DMS 273 (cell line): ENCODE measurements at regions not wholly inside any gene's neighbourhood (a gene's known extent, or its start where the extent isn't known, plus 50 kb on each side); places are given as distances from the start of the nearest gene placed in this dataset.
A peak's percentile ranks its signal among the peaks of the same experiment; 100 is the strongest.

Experiments
- DNase-seq: peaks from one replicate; lab custom pipeline; 2025; ENCODE audit not compliant: unreplicated experiment; lab: John Stamatoyannopoulos, UW

GRCh38 chr1:208413006-208413405 lies 168.8 kb upstream of the PLXNA2 start:
- no peak for DNase-seq

- no peak for DNase-seq
Observed at GRCh38 chr1:208418667-208419066, 174.5 kb upstream of the PLXNA2 start.

GRCh38 chr1:208419746-208420420 lies 175.7 kb upstream of the PLXNA2 start:
- no peak for DNase-seq

DNA sequence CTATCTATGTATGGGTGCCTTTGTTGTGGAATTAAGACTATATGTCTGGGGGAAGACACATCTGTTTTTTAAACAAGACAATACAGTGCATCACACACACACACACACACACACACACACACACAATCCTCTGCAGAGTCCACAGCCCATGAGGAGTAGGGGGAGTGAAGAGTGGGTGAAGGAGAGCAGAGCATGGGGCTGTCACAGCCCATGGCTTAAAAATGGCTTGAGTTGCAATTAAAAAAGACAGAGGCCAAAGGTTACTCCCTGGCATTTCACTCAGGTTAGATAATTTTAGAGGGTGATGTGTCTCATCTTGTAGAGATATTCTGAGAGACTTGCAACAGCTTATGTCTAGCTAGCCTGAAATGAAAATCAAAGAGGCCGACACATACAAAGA lies 176.5 kb upstream of the PLXNA2 start:
- DNase-seq = no peak

GRCh38 chr1:208421486-208421885 lies 177.3 kb upstream of the PLXNA2 start:
- no peak for DNase-seq

- no peak for DNase-seq
Observed at GRCh38 chr1:208423526-208423925, 179.3 kb upstream of the PLXNA2 start.

DNA sequence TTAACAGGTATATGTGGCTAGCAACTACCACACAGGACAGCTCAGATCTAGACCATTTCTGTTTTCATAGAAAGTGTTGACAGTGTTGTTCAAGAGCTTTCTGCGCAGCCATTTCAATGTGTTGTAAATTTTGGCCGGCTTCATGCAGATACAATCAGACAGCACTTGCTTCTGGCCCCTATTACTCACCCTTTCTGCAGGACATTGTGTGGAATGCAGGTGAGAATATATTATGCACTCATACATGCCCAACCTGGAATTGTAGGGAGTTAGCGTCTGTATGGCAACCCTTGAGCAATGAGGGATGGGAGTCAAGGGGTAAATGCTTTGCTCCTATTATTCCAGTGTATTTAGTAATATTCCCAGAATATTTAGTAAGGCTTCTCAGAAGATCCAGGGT lies 180.9 kb upstream of the PLXNA2 start:
- DNase-seq = no peak

- DNase-seq = no peak
Observed at GRCh38 chr1:208430220-208430619, 186.0 kb upstream of the PLXNA2 start.

GRCh38 chr1:208431721-208432120 lies 187.5 kb upstream of the PLXNA2 start:
- DNase-seq = no peak

- no peak for DNase-seq
Observed at GRCh38 chr1:208432346-208432745, 188.2 kb upstream of the PLXNA2 start.

GRCh38 chr1:208433086-208433485 lies 188.9 kb upstream of the PLXNA2 start:
- DNase-seq = no peak

DNA sequence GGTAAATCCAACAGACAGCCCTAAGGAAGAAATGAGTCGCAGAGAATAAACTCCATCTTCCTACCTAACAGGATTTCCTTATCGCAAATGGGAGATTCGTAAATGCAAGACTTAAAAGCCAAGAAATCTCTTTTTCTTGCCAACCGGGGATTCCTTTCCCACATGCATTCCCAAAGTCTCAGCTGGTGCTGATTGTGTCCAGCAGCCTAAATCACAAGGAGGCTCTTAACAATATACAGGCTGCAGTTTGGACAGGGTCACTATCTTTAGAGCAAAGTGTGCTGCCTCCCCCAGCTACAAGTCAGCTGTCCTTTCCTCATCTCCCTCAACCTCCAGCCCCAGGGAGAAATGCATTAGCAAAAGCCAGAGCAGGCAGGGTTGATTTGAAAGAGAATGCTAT lies 189.8 kb upstream of the PLXNA2 start:
- DNase-seq = no peak

- no peak for DNase-seq
Observed at GRCh38 chr1:208437401-208437800, 193.2 kb upstream of the PLXNA2 start.

GRCh38 chr1:208438112-208438699 lies 194.0 kb upstream of the PLXNA2 start:
- no peak for DNase-seq

GRCh38 chr1:208445758-208446203 lies 201.6 kb upstream of the PLXNA2 start:
- no peak for DNase-seq

- no peak for DNase-seq
Observed at GRCh38 chr1:208446271-208446691, 202.1 kb upstream of the PLXNA2 start.

GRCh38 chr1:208448425-208448824 lies 204.2 kb upstream of the PLXNA2 start:
- DNase-seq = no peak

DNA sequence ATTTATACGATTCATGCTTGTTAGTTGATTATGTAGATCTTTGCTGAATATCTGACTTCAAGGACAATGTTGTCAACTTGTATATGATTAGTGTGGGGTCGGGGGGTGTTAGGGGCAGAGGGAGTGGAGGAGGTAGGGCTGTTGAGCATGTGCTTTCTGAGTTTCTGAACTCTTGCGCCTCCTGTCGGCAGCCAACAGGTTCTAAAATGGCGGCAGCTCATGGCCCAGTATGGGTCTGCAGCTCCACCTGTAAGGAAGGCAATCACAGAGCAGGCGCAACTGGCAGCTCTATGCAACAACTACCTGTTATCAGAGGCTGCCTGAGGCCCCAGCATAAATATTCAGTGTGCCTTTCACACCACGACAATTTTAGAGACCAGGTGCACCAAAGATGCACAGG lies 205.8 kb upstream of the PLXNA2 start:
- DNase-seq = no peak

DNA sequence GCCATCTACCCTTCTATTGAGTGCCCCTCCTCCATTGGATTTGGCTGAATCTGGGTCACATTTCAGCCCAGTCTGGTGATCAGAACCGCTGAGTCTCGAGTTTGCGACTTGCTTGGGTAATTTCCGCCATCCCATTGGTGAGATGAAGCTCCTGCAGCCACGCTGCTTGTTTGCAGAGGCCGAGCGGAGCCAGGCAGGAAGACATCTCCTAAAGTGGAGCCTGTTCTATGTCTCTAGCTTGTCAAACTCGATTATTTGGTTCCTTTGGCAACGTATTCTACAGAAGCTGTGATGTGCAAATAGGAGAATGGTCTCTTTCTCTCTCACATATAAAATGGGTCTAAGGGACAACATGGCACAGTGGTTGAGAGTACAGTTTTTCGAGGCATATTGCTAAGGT lies 206.8 kb upstream of the PLXNA2 start:
- peak; percentile 24 for DNase-seq

DNA sequence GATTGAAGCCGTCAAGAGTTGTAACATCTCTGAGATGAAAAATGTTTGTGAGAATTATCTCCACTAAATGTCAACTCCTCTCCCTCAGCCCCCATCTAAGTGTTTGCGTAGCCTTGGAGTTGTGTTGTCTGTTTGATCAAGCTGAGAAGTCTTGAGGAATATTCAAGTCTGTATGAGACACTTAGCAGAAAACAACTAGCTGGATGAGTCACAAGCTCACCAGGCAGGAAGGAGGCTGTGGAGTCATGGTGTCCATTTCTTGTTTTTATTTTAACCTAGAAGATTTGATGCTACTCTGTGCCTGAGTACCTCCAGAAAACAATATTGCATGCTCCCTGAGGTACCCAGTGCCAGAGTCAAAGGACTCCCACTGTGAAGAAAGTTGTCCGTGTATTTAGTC lies 211.6 kb upstream of the PLXNA2 start:
- no peak for DNase-seq

DNA sequence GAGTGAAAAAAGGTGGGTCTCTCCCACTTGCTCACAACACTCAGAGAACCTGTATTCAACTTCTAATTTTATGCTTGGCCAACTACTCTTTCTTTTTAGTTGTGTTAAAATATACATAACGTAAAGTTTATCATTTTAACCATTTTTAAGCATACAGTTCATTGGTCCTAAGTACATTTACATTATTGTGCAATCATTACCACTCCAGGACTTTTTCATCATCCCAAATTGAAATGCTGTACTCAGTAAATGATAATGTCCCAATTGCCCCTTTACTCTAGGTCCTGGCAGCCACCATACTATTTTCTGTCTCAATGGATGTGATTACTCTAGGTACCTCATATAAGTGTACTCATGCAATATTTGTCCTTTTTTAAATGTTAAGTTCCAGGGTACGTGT lies 212.3 kb upstream of the PLXNA2 start:
- DNase-seq = no peak

DNA sequence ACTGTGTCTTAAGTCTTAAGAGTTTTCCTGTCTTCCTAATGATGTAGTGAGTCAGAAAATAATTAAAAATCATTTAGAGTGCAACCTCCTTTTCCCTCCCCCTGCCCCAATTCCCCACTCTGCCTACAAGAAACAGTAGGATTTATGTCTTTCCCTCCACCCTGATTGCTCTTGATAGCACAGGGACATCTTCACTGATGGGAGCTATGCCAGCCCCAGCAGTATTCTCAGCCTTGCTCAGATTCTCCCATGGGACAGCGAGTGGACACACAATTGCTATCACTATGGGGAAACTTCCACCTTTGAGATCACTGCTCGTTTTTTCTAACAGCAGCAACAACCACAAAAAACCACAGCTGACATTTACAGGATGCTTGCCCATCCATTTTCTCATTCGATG lies 216.6 kb upstream of the PLXNA2 start:
- DNase-seq = no peak

- DNase-seq = peak; percentile 38
Observed at GRCh38 chr1:208461680-208462079, 217.5 kb upstream of the PLXNA2 start.
